Loucy (cell line): ENCODE measurements at regions not wholly inside any gene's neighbourhood (a gene's known extent, or its start where the extent isn't known, plus 50 kb on each side); places are given as distances from the start of the nearest gene placed in this dataset.

Experiments
- EZH2phosphoT487 ChIP-seq: fragments of 200-600 bp; IDR thresholded peaks from 2 replicates; pipeline ENCODE4 v1.6.1; 2018; ENCODE audit warnings: antibody characterized with exemption, mild to moderate bottlenecking, moderate library complexity, borderline replicate concordance
- TF ChIP-seq, protein P1 (sequence below): fragments of 200-600 bp; sonication (generic); conservative IDR thresholded peaks from 2 replicates; pipeline ENCODE4 v1.5.1; 2014; ENCODE audit warnings: mild to moderate bottlenecking, antibody characterized with exemption, low read length

DNA sequence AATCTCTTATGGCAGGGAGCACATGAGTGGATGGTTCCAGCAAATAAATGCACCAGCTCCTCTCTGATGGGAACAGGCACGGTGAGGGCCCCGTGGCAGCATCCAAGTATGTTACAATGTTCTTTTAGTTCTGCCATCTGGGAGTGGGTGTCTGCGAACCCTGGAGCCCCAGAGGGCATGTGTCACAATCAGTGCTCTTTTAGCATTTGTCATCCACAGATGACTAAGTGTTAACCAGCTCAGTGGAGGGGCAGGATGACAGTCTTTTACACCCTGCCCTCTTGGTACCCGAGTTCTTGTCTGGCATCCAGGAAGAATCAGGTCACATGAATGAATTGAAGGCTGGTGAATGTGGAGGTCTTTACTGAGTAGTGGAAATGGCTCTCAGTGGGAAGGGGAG lies 560.4 kb upstream of the FLRT2 start:
- TF ChIP-seq, protein P1, sequence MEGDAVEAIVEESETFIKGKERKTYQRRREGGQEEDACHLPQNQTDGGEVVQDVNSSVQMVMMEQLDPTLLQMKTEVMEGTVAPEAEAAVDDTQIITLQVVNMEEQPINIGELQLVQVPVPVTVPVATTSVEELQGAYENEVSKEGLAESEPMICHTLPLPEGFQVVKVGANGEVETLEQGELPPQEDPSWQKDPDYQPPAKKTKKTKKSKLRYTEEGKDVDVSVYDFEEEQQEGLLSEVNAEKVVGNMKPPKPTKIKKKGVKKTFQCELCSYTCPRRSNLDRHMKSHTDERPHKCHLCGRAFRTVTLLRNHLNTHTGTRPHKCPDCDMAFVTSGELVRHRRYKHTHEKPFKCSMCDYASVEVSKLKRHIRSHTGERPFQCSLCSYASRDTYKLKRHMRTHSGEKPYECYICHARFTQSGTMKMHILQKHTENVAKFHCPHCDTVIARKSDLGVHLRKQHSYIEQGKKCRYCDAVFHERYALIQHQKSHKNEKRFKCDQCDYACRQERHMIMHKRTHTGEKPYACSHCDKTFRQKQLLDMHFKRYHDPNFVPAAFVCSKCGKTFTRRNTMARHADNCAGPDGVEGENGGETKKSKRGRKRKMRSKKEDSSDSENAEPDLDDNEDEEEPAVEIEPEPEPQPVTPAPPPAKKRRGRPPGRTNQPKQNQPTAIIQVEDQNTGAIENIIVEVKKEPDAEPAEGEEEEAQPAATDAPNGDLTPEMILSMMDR = no peak
- TF ChIP-seq EZH2phosphoT487 = no peak
